H1 (cell line): ENCODE measurements at regions not wholly inside any gene's neighbourhood (a gene's known extent, or its start where the extent isn't known, plus 50 kb on each side); places are given as distances from the start of the nearest gene placed in this dataset.

Experiments used
- CTCF ChIA-PET: fragments of 300-600 bp; sonication (Branson Sonifier 250); formaldehyde crosslinking; loops from one replicate; lab custom pipeline; 2021; ENCODE audit not compliant: partially characterized antibody; lab: Charles Lee
- POLR2A ChIA-PET: fragments of 300-600 bp; sonication (Branson Sonifier 250); formaldehyde crosslinking; loops from one replicate; lab custom pipeline; 2021; ENCODE audit warnings: inconsistent platforms; ENCODE audit not compliant: partially characterized antibody; lab: Charles Lee
- DNase-seq, 2 experiments: peaks; one replicate each; pipeline versions ENCODE4 v3.0.0 to v3.0.0-alpha.2; 2010 to 2022; ENCODE audit warnings: low spot score in 2 of 2, low read depth in 1 of 2, mixed read lengths in 1 of 2
- FAIRE-seq: peaks from 2 replicates; lab custom pipeline; 2011; peaks lifted over from hg19 to GRCh38; lab: Jason Lieb, UNC
- H2AFZ ChIP-seq: 2 replicates; pipeline ENCODE4 v1.8.1; 2012; ENCODE audit warnings: low read length, inconsistent platforms
- H2AK5ac ChIP-seq: 2 replicates; pipeline ENCODE4 v1.6.1; 2013; ENCODE audit warnings: low read depth, low read length
- H2BK120ac ChIP-seq: replicated peaks from 2 replicates; pipeline ENCODE3; 2013; ENCODE audit warnings: low read depth, low read length, inconsistent platforms
- H2BK12ac ChIP-seq: 2 replicates; pipeline ENCODE4 v1.6.1; 2013; ENCODE audit warnings: low read depth, low read length
- H2BK15ac ChIP-seq: 2 replicates; pipeline ENCODE4 v1.6.1; 2013; ENCODE audit warnings: low read length
- H2BK20ac ChIP-seq: 2 replicates; pipeline ENCODE4 v1.6.1; 2013; ENCODE audit warnings: low read length
- H2BK5ac ChIP-seq: 2 replicates; pipeline ENCODE4 v1.6.1; 2013; ENCODE audit warnings: low read depth, low read length
- H3K14ac ChIP-seq: 2 replicates; pipeline ENCODE4 v1.6.1; 2013; ENCODE audit warnings: inconsistent platforms; ENCODE audit not compliant: insufficient read length
- H3K18ac ChIP-seq: 2 replicates; pipeline ENCODE4 v1.6.1; 2013; ENCODE audit warnings: low read length; ENCODE audit errors: extremely low read depth
- H3K23ac ChIP-seq: 2 replicates; pipeline ENCODE4 v1.6.1; 2013; ENCODE audit warnings: inconsistent platforms; ENCODE audit not compliant: insufficient read length
- H3K23me2 ChIP-seq: 2 replicates; pipeline ENCODE4 v1.6.1; 2013; ENCODE audit warnings: low read depth, low read length
- H3K27ac ChIP-seq: 2 replicates; pipeline ENCODE4 v1.6.1; 2011; ENCODE audit warnings: low read depth, low read length, inconsistent platforms
- H3K27me3 ChIP-seq, 4 experiments: replicated peaks in 1 of 4; 1 replicate in 1 of 4; 2 replicates in 3 of 4; pipeline versions ENCODE4 v1.6.1 to v1.8.1; 2011 to 2013; ENCODE audit warnings: low read length in 3 of 4, mild to moderate bottlenecking in 3 of 4, inconsistent platforms in 2 of 4, mixed read lengths in 2 of 4, moderate library complexity in 1 of 4; ENCODE audit not compliant: control insufficient read depth in 3 of 4, insufficient read depth in 3 of 4; ENCODE audit errors: extremely low read depth in 1 of 4
- H3K36me3 ChIP-seq, 4 experiments: 2 replicates each; pipeline versions ENCODE4 v1.6.1 to v1.8.1; 2011 to 2013; ENCODE audit warnings: mild to moderate bottlenecking in 4 of 4, low read length in 3 of 4, moderate library complexity in 2 of 4, control low read depth in 1 of 4, inconsistent platforms in 1 of 4; ENCODE audit not compliant: insufficient read depth in 4 of 4, control insufficient read depth in 2 of 4
- H3K4ac ChIP-seq: replicated peaks from 2 replicates; pipeline ENCODE3; 2013; ENCODE audit warnings: low read length, low read depth, mixed read lengths, inconsistent platforms; ENCODE audit not compliant: insufficient read length
- H3K4me1 ChIP-seq, 4 experiments: replicated peaks in 1 of 4; 1 replicate in 1 of 4; 2 replicates in 3 of 4; pipeline versions ENCODE4 v1.6.1 to v1.8.1; 2011 to 2013; ENCODE audit warnings: low read length in 3 of 4, inconsistent platforms in 2 of 4, mixed read lengths in 1 of 4; ENCODE audit not compliant: insufficient read depth in 4 of 4, control insufficient read depth in 3 of 4
- H3K4me2 ChIP-seq, 2 experiments: 2 replicates each; pipeline versions ENCODE4 v1.6.1 to v1.8.1; 2011 to 2013; ENCODE audit warnings: low read depth in 2 of 2, low read length in 2 of 2, control low read depth in 1 of 2, inconsistent platforms in 1 of 2, mild to moderate bottlenecking in 1 of 2; ENCODE audit not compliant: insufficient read depth in 1 of 2
- H3K4me3 ChIP-seq, 4 experiments: fragments of 200-600, 300-600 bp in 1 of 4; sonication (generic), shearing (Covaris generic), sonication (Bioruptor Twin) in 1 of 4; 2 replicates each; pipeline versions ENCODE4 v1.5.1 to v1.8.1; 2011 to 2016; ENCODE audit warnings: low read length in 4 of 4, low read depth in 3 of 4, control low read depth in 2 of 4, inconsistent platforms in 2 of 4, mild to moderate bottlenecking in 2 of 4, mixed read lengths in 1 of 4, moderate library complexity in 1 of 4; ENCODE audit not compliant: insufficient read depth in 2 of 4; ENCODE audit errors: extremely low read depth in 1 of 4
- H3K56ac ChIP-seq: replicated peaks from 2 replicates; pipeline ENCODE3; 2013; ENCODE audit warnings: low read depth, mild to moderate bottlenecking, mixed read lengths, low read length, inconsistent platforms; ENCODE audit not compliant: insufficient read length
- H3K79me1 ChIP-seq: 2 replicates; pipeline ENCODE4 v1.6.1; 2013; ENCODE audit warnings: low read depth, low read length, control low read depth
- H3K79me2 ChIP-seq, 2 experiments: 2 replicates each; pipeline versions ENCODE4 v1.6.1 to v1.8.1; 2012 to 2013; ENCODE audit warnings: low read length in 2 of 2, mild to moderate bottlenecking in 2 of 2, inconsistent platforms in 1 of 2; ENCODE audit not compliant: insufficient read depth in 2 of 2, control insufficient read depth in 1 of 2
- H3K9ac ChIP-seq, 4 experiments: replicated peaks in 1 of 4; 1 replicate in 1 of 4; 2 replicates in 3 of 4; pipeline versions ENCODE4 v1.6.1 to v1.8.1; 2011 to 2013; ENCODE audit warnings: low read depth in 3 of 4, low read length in 3 of 4, control low read depth in 2 of 4, mild to moderate bottlenecking in 2 of 4, moderate library complexity in 2 of 4, inconsistent platforms in 1 of 4; ENCODE audit errors: extremely low read depth in 1 of 4
- H3K9me3 ChIP-seq, 2 experiments: 2 replicates each; pipeline versions ENCODE4 v1.6.1 to v1.8.1; 2012 to 2013; ENCODE audit warnings: mild to moderate bottlenecking in 2 of 2, moderate library complexity in 2 of 2, control low read depth in 1 of 2, inconsistent platforms in 1 of 2, low read depth in 1 of 2, low read length in 1 of 2, mixed read lengths in 1 of 2; ENCODE audit not compliant: insufficient read depth in 2 of 2
- H4K20me1 ChIP-seq, 2 experiments: replicated peaks in 1 of 2; 2 replicates each; pipeline versions ENCODE3 to v1.8.1; 2011 to 2013; ENCODE audit warnings: inconsistent platforms in 2 of 2, low read length in 2 of 2, mild to moderate bottlenecking in 1 of 2; ENCODE audit not compliant: insufficient read depth in 2 of 2, control insufficient read depth in 1 of 2
- H4K5ac ChIP-seq: 2 replicates; pipeline ENCODE4 v1.6.1; 2013; ENCODE audit warnings: low read length, low read depth, mixed read lengths, inconsistent platforms; ENCODE audit not compliant: insufficient read length
- H4K8ac ChIP-seq: 2 replicates; pipeline ENCODE4 v1.8.0; 2013; ENCODE audit warnings: mild to moderate bottlenecking, moderate library complexity, low read length, inconsistent platforms; ENCODE audit not compliant: insufficient read depth; ENCODE audit errors: extremely low read depth
- H4K91ac ChIP-seq: replicated peaks from 2 replicates; pipeline ENCODE3; 2013; ENCODE audit warnings: low read length, mixed read lengths, inconsistent platforms; ENCODE audit not compliant: insufficient read length
- BCL11A ChIP-seq, 2 experiments: IDR thresholded peaks; one replicate each; pipeline ENCODE4 v1.6.1; 2011; ENCODE audit warnings: low read depth in 2 of 2, low read length in 2 of 2, mild to moderate bottlenecking in 2 of 2
- CHD1 ChIP-seq: IDR thresholded peaks from 2 replicates; pipeline ENCODE4 v1.6.1; 2012; ENCODE audit warnings: low read depth, low read length, improper control_type of control experiment
- CREB1 ChIP-seq: IDR thresholded peaks from 2 replicates; pipeline ENCODE4 v1.6.1; 2012; ENCODE audit warnings: inconsistent platforms
- GTF2F1 ChIP-seq: IDR thresholded peaks from 2 replicates; pipeline ENCODE4 v1.6.1; 2012; ENCODE audit warnings: low read depth, low read length, improper control_type of control experiment, borderline replicate concordance
- KDM1A ChIP-seq: fragments of 200-600, 300-600 bp; sonication (generic); IDR thresholded peaks from 2 replicates; pipeline ENCODE4 v1.7.1; 2016; ENCODE audit warnings: mild to moderate bottlenecking, low read length, borderline replicate concordance
- NANOG ChIP-seq: IDR thresholded peaks from 2 replicates; pipeline ENCODE4 v1.6.1; 2011; ENCODE audit warnings: low read length, low read depth, mild to moderate bottlenecking, inconsistent platforms; ENCODE audit not compliant: insufficient read depth, poor library complexity, severe bottlenecking
- NRF1 ChIP-seq: IDR thresholded peaks from 2 replicates; pipeline ENCODE4 v1.6.1; 2011; ENCODE audit warnings: mild to moderate bottlenecking, low read depth, low read length, improper control_type of control experiment
- SP4 ChIP-seq: IDR thresholded peaks from 2 replicates; pipeline ENCODE4 v1.6.1; 2012; ENCODE audit warnings: low read length, inconsistent platforms
- YY1 ChIP-seq: IDR thresholded peaks from 2 replicates; pipeline ENCODE4 v1.6.1; 2011; ENCODE audit warnings: low read depth, mild to moderate bottlenecking, low read length
- WGBS, 2 experiments: shearing (Covaris generic) in 1 of 2; methylation state at CpG; one replicate each; pipeline versions ENCODE4 v1.1.6 to v1.1.7; 2013 to 2015; ENCODE audit warnings: low lambda C conversion rate in 2 of 2, mixed read lengths in 2 of 2, inconsistent platforms in 1 of 2, low coverage in 1 of 2, missing lambda C conversion rate in 1 of 2; ENCODE audit not compliant: insufficient replicate concordance in 2 of 2, insufficient coverage in 1 of 2, insufficient read length in 1 of 2; ENCODE audit errors: extremely low coverage in 1 of 2, missing lambda C conversion rate in 1 of 2; 5-methylcytosine and 5-hydroxymethylcytosine counted together
- TF ChIP-seq, protein P1 (sequence below): IDR thresholded peaks from 2 replicates; pipeline ENCODE4 v1.6.1; 2012; ENCODE audit warnings: inconsistent platforms
- TF ChIP-seq, protein P2 (sequence below): IDR thresholded peaks from 2 replicates; pipeline ENCODE4 v1.6.1; 2011; ENCODE audit warnings: low read length, improper control_type of control experiment
- TF ChIP-seq, protein P3 (sequence below): IDR thresholded peaks from 2 replicates; pipeline ENCODE4 v1.6.1; 2012; ENCODE audit warnings: inconsistent platforms

DNA sequence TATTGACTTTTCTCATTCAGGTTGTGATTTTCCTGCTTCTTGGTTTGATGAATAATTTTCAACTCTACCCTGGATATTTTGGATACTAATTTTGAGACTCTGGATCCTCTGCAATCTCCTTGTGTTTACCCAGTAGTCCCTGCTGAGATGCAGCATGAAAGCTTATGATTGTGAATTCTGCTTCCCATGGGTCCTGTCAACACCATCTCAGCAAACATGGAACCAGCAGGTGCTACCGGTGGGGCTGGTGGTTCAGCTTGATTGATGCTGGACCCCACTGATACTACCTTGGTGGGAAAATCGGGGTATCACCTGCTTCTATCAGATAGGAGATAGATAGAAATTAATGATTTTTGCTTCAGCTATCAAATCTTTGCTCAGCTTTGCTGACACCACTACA lies 81.1 kb downstream of the SOWAHC start:
- H3K27ac ChIP-seq, result no peak overlapping the region
- no peak overlapping the region for H3K23ac ChIP-seq
- no peak overlapping the region for H2BK120ac ChIP-seq
- H2BK20ac ChIP-seq, result no peak overlapping the region
- no peak overlapping the region for H3K14ac ChIP-seq
- H3K4ac ChIP-seq, result no peak overlapping the region
- H3K79me2 ChIP-seq, result no peaks in the 10 kb centered on the region
- no peak overlapping the region for H2AFZ ChIP-seq
- H3K27me3 ChIP-seq, result no peaks in the 10 kb centered on the region
- H3K18ac ChIP-seq, result no peak overlapping the region
- H3K9ac ChIP-seq, result no peak overlapping the region
- no peaks in the 10 kb centered on the region for H3K23me2 ChIP-seq
- 90% methylated on average over 2 of the region's 2 CpGs; no CpG with 5 or more reads in 1 of the 2 experiments for WGBS, 2 experiments
- DNase-seq (no peak), FAIRE-seq (no peak)
- H3K4me3 ChIP-seq, result no peak overlapping the region
- H2BK15ac ChIP-seq, result no peak overlapping the region
- CTCF ChIA-PET, result interaction anchor here (0.7 to 1.5 kb wide), 3 partner anchors 41 to 227 kb away, joined by 3 to 4 read pairs (median 3); no protein-coding TSS in a partner anchor
- H3K9me3 ChIP-seq, result no peaks in the 10 kb centered on the region
- H3K4me2 ChIP-seq, result no peak overlapping the region
- H3K56ac ChIP-seq, result no peak overlapping the region
- H4K8ac ChIP-seq, result no peak overlapping the region
- H3K4me1 ChIP-seq, result peaks cover 0 to 11% (median 2%) of the 10 kb centered on the region in 4 experiments; a peak in 4 of 7 replicates
- TF ChIP-seq KDM1A (no peak), SP4 (no peak), GTF2F1 (no peak), CHD1 (no peak), NANOG (no peak), CREB1 (no peak), YY1 (no peak), NRF1 (no peak), BCL11A (IDR thresholded peaks at IDR 0.05; ENCODE audit: low read depth in 2 of 2, low read length in 2 of 2) (no peak)
- TF ChIP-seq, protein P1, sequence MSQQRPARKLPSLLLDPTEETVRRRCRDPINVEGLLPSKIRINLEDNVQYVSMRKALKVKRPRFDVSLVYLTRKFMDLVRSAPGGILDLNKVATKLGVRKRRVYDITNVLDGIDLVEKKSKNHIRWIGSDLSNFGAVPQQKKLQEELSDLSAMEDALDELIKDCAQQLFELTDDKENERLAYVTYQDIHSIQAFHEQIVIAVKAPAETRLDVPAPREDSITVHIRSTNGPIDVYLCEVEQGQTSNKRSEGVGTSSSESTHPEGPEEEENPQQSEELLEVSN, result no peak
- TF ChIP-seq, protein P2, sequence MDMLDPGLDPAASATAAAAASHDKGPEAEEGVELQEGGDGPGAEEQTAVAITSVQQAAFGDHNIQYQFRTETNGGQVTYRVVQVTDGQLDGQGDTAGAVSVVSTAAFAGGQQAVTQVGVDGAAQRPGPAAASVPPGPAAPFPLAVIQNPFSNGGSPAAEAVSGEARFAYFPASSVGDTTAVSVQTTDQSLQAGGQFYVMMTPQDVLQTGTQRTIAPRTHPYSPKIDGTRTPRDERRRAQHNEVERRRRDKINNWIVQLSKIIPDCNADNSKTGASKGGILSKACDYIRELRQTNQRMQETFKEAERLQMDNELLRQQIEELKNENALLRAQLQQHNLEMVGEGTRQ, result no peak
- TF ChIP-seq, protein P3, sequence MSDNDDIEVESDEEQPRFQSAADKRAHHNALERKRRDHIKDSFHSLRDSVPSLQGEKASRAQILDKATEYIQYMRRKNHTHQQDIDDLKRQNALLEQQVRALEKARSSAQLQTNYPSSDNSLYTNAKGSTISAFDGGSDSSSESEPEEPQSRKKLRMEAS, result no peak
- no peak overlapping the region for H2AK5ac ChIP-seq
- no peaks in the 10 kb centered on the region for H4K20me1 ChIP-seq
- H4K91ac ChIP-seq, result no peak overlapping the region
- no peak overlapping the region for H2BK12ac ChIP-seq
- H2BK5ac ChIP-seq, result no peak overlapping the region
- POLR2A ChIA-PET, result interaction anchor here (0.6 to 1.7 kb wide), 3 partner anchors 10 to 286 kb away, joined by 3 to 4 read pairs (median 4); no protein-coding TSS in a partner anchor
- H4K5ac ChIP-seq, result no peak overlapping the region
- no peaks in the 10 kb centered on the region for H3K36me3 ChIP-seq
- no peaks in the 10 kb centered on the region for H3K79me1 ChIP-seq
